ENCODE measurements at regions not wholly inside any gene's neighbourhood (a gene's known extent, or its start where the extent isn't known, plus 50 kb on each side); places are given as distances from the start of the nearest gene placed in this dataset.

- CTCF ChIA-PET, result no interaction called here
- no peaks in the 10 kb centered on the region for H3K9me3 Mint-ChIP-seq
- no peak overlapping the region for H3K4me3 Mint-ChIP-seq
- H3K4me1 Mint-ChIP-seq (ENCODE audit: low read depth), result no peaks in the 10 kb centered on the region
- no peak for TF ChIP-seq CTCF (IDR thresholded peaks at IDR 0.05)
- H3K27ac Mint-ChIP-seq, result no peak overlapping the region
- H3K36me3 Mint-ChIP-seq (ENCODE audit: low read depth), result no peaks in the 10 kb centered on the region
- DNase-seq (no peak), ATAC-seq (no peak)
- no peaks in the 10 kb centered on the region for H3K27me3 Mint-ChIP-seq
- POLR2A ChIA-PET, result no interaction called here
- intact Hi-C loops (cut with micrococcal nuclease), result no loop called here
Observed at GRCh38 chr17:74019860-74020259, 183.6 kb upstream of the RPL38 start.

- Mint-ChIP-seq H3K27me3 (no peaks in the 10 kb centered on the region), H3K4me3 (no peak overlapping the region), H3K9me3 (no peaks in the 10 kb centered on the region), H3K27ac (no peak overlapping the region), H3K4me1 (ENCODE audit: low read depth) (no peaks in the 10 kb centered on the region), H3K36me3 (ENCODE audit: low read depth) (no peaks in the 10 kb centered on the region)
- ATAC-seq, result no peak
- intact Hi-C loops (cut with micrococcal nuclease), result no loop called here
- ChIA-PET POLR2A (no interaction called here), CTCF (no interaction called here)
- TF ChIP-seq CTCF (IDR thresholded peaks at IDR 0.05), result no peak
- no peak for DNase-seq
Observed at GRCh38 chr17:74020522-74020921, 183.0 kb upstream of the RPL38 start.

- Mint-ChIP-seq H3K4me1 (ENCODE audit: low read depth) (no peaks in the 10 kb centered on the region), H3K27ac (no peak overlapping the region), H3K36me3 (ENCODE audit: low read depth) (no peaks in the 10 kb centered on the region), H3K4me3 (no peak overlapping the region), H3K9me3 (no peaks in the 10 kb centered on the region), H3K27me3 (no peaks in the 10 kb centered on the region)
- TF ChIP-seq CTCF (IDR thresholded peaks at IDR 0.05), result no peak
- ChIA-PET CTCF (no interaction called here), POLR2A (interaction anchor here (0.6 kb wide), 1 partner anchor 8 kb away, joined by 3 read pairs; no protein-coding TSS in a partner anchor)
- intact Hi-C loops (cut with micrococcal nuclease), result no loop called here
- DNase-seq (no peak), ATAC-seq (no peak)
Observed at GRCh38 chr17:74024871-74025531, 178.5 kb upstream of the RPL38 start.

- H3K36me3 Mint-ChIP-seq (ENCODE audit: low read depth), result no peaks in the 10 kb centered on the region
- CTCF ChIA-PET, result no interaction called here
- ATAC-seq (no peak), DNase-seq (no peak)
- POLR2A ChIA-PET, result no interaction called here
- H3K9me3 Mint-ChIP-seq, result no peaks in the 10 kb centered on the region
- H3K27ac Mint-ChIP-seq, result no peak overlapping the region
- H3K27me3 Mint-ChIP-seq, result peaks cover 3% of the 10 kb centered on the region
- H3K4me1 Mint-ChIP-seq (ENCODE audit: low read depth), result no peaks in the 10 kb centered on the region
- intact Hi-C loops (cut with micrococcal nuclease), result no loop called here
- H3K4me3 Mint-ChIP-seq, result no peak overlapping the region
- no peak for TF ChIP-seq CTCF (IDR thresholded peaks at IDR 0.05)
Observed at GRCh38 chr17:74027444-74027843, 176.0 kb upstream of the RPL38 start.

- peaks cover 3% of the 10 kb centered on the region for H3K27me3 Mint-ChIP-seq
- no peak for DNase-seq
- ATAC-seq, result no peak
- CTCF ChIA-PET, result no interaction called here
- no peak overlapping the region for H3K27ac Mint-ChIP-seq
- no peak overlapping the region for H3K4me3 Mint-ChIP-seq
- no peaks in the 10 kb centered on the region for H3K9me3 Mint-ChIP-seq
- H3K4me1 Mint-ChIP-seq (ENCODE audit: low read depth), result no peaks in the 10 kb centered on the region
- intact Hi-C loops (cut with micrococcal nuclease), result no loop called here
- H3K36me3 Mint-ChIP-seq (ENCODE audit: low read depth), result no peaks in the 10 kb centered on the region
- POLR2A ChIA-PET, result no interaction called here
- TF ChIP-seq CTCF (IDR thresholded peaks at IDR 0.05), result no peak
Observed at GRCh38 chr17:74028354-74029116, 174.9 kb upstream of the RPL38 start.

Data from activated CD8-positive, alpha-beta T cell treated with anti-CD3 and anti-CD28 coated beads for 36 hours (primary cell).